Sigmoid colon (tissue), 6 donors: ENCODE measurements at regions not wholly inside any gene's neighbourhood (a gene's known extent, or its start where the extent isn't known, plus 50 kb on each side); places are given as distances from the start of the nearest gene placed in this dataset.

Experiments
- DNase-seq: peaks from one replicate; pipeline ENCODE4 v3.0.0-alpha.2; 2019
- H3K27ac ChIP-seq, 4 donors: fragments of 200-600 bp; sonication (generic); one replicate each; pipeline ENCODE4 v1.5.1; 2016 to 2019; ENCODE audit warnings: mild to moderate bottlenecking in 1 of 4
- H3K27me3 ChIP-seq, 3 donors: fragments of 200-600 bp; sonication (generic); one replicate each; pipeline ENCODE4 v1.5.1; 2019; ENCODE audit warnings: mild to moderate bottlenecking in 1 of 3
- H3K36me3 ChIP-seq, 4 donors: fragments of 200-600 bp; sonication (generic); one replicate each; pipeline ENCODE4 v1.5.1; 2016 to 2019
- H3K4me1 ChIP-seq, 4 donors: fragments of 200-600 bp; sonication (generic); one replicate each; pipeline ENCODE4 v1.5.1; 2017 to 2019
- H3K4me3 ChIP-seq, 4 donors: fragments of 200-600 bp; sonication (generic); one replicate each; pipeline ENCODE4 v1.5.1; 2017 to 2019; ENCODE audit warnings: mild to moderate bottlenecking in 2 of 4, moderate library complexity in 1 of 4
- H3K9me3 ChIP-seq, 4 donors: fragments of 200-600 bp in 3 of 4; sonication (generic) in 3 of 4; one replicate each; pipeline versions ENCODE4 v1.5.1 to v1.6.1; 2013 to 2019
- EP300 ChIP-seq, 4 donors: sonication (generic); formaldehyde crosslinking; IDR thresholded peaks; one replicate each; pipeline ENCODE4 v1.6.1; 2017; ENCODE audit warnings: antibody characterized with exemption in 4 of 4
- POLR2A ChIP-seq, 2 donors: fragments of 450-650 bp; IDR thresholded peaks; one replicate each; pipeline ENCODE4 v1.6.1; 2016; ENCODE audit warnings: antibody characterized with exemption in 2 of 2, mild to moderate bottlenecking in 2 of 2, moderate library complexity in 2 of 2
- POLR2AphosphoS5 ChIP-seq, 4 donors: sonication (generic); formaldehyde crosslinking; IDR thresholded peaks; one replicate each; pipeline ENCODE4 v1.6.1; 2017; ENCODE audit warnings: antibody characterized with exemption in 4 of 4
- WGBS, 2 donors: extraction: QIAGEN DNeasy Blood & Tissue Kit; methylation state at CpG; one replicate each; pipeline ENCODE4 v1.1.7; 2013; 5-methylcytosine and 5-hydroxymethylcytosine counted together
- intact Hi-C: fragments of 100-400 bp; cut with DNase I; formaldehyde crosslinking; loops from one replicate; pipeline ENCODE4 v1.15.1; 2023
- TF ChIP-seq, protein P1 (sequence below), 4 experiments: fragments of 450-650 bp in 3 of 4; fragments of 200-600 bp in 1 of 4; IDR thresholded peaks; one replicate each; pipeline ENCODE4 v1.5.1; 2016 to 2019; ENCODE audit warnings: antibody characterized with exemption in 4 of 4, mild to moderate bottlenecking in 3 of 4, moderate library complexity in 2 of 4
- donor health status: healthy with polysubstance abuse.
- donor health status: healthy.

DNA sequence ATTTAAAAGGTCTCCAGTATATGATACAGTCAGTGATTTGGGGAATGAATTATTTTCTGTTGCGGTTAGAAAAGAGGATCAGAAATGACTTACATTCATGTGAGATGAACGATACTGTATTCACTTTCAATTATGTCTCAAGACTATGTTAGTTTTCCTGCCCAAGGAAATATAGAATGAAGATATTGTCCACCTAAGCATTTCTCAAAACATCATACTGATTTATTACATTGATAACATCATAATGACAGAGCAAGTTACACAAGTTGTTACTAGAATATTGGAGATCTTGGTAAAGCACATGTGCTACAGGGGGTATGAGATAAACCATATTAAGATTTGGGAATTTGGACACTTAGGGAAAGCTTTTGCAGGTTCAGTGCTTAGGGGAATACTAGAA is 67.8 kb upstream of the OR9G4 start:
- no peak overlapping the region for H3K4me3 ChIP-seq
- H3K27me3 ChIP-seq, result no peaks in the 10 kb centered on the region
- H3K4me1 ChIP-seq, result no peaks in the 10 kb centered on the region
- H3K36me3 ChIP-seq, result no peaks in the 10 kb centered on the region
- 60 to 80% methylated on average over 2 of the region's 2 CpGs for WGBS, 2 donors
- intact Hi-C loops, result no loop called here
- no peak for DNase-seq
- no peak for TF ChIP-seq POLR2A (IDR thresholded peaks at IDR 0.05)
- no peak for TF ChIP-seq EP300 (IDR thresholded peaks at IDR 0.05)
- TF ChIP-seq, protein P1, sequence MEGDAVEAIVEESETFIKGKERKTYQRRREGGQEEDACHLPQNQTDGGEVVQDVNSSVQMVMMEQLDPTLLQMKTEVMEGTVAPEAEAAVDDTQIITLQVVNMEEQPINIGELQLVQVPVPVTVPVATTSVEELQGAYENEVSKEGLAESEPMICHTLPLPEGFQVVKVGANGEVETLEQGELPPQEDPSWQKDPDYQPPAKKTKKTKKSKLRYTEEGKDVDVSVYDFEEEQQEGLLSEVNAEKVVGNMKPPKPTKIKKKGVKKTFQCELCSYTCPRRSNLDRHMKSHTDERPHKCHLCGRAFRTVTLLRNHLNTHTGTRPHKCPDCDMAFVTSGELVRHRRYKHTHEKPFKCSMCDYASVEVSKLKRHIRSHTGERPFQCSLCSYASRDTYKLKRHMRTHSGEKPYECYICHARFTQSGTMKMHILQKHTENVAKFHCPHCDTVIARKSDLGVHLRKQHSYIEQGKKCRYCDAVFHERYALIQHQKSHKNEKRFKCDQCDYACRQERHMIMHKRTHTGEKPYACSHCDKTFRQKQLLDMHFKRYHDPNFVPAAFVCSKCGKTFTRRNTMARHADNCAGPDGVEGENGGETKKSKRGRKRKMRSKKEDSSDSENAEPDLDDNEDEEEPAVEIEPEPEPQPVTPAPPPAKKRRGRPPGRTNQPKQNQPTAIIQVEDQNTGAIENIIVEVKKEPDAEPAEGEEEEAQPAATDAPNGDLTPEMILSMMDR (IDR thresholded peaks at IDR 0.05), result no peak
- no peak for TF ChIP-seq POLR2AphosphoS5 (IDR thresholded peaks at IDR 0.05)
- no peaks in the 10 kb centered on the region for H3K9me3 ChIP-seq
- no peak overlapping the region for H3K27ac ChIP-seq

DNA sequence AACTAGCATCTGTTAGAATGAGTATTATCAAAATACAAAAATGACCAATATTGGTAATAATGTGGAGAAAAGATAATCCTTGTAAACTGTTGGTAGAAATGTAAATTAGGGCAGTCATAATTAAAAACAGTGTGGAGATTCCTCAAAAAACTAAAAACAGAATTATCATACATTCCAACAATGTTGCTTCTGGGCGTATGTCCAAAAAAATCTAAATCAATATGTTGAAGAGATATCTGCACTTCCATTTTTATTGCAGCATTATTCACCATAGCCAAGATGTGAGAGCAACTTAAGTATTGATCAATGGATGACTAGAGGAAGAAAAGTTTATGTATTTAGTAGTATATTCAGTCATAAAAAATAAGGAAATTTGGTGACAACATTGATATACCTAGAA is 59.8 kb upstream of the OR9G4 start:
- no peak for DNase-seq
- no peaks in the 10 kb centered on the region for H3K27me3 ChIP-seq
- H3K36me3 ChIP-seq, result no peaks in the 10 kb centered on the region
- no peak overlapping the region for H3K27ac ChIP-seq
- H3K4me3 ChIP-seq, result no peak overlapping the region
- no peaks in the 10 kb centered on the region for H3K4me1 ChIP-seq
- H3K9me3 ChIP-seq, result no peaks in the 10 kb centered on the region
- WGBS, 2 donors, result 70 to 94% methylated on average over 1 of the region's 1 CpG
- TF ChIP-seq POLR2A (IDR thresholded peaks at IDR 0.05) (no peak), POLR2AphosphoS5 (IDR thresholded peaks at IDR 0.05) (no peak), EP300 (IDR thresholded peaks at IDR 0.05) (no peak)
- TF ChIP-seq, protein P1 (IDR thresholded peaks at IDR 0.05), result no peak
- intact Hi-C loops, result no loop called here

DNA sequence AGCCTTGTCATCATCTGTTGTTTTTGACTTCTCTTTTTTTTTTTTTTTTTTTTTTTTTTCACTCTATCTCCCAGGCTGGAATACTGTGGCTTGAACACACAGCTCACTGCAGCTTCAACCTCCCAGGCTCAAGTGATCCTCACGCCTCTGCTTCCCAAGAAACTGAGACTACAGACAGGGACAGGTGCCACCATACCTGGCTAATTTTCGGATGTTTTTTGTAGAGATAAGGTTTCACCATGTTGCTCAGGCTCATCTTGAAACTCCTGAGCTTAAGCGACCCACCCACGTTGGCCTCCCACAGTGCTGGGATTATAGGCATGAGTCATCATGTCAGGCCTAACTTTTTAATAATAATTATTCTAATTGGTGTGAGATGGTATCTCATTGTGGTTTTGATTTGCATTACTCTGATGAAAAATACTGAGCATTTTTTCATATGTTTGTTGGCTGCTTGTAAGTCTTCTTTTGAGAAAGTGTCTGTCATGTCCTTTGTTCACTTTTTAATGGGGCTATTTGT is 51.3 kb upstream of the OR9G4 start:
- TF ChIP-seq POLR2AphosphoS5 (IDR thresholded peaks at IDR 0.05), result no peak
- TF ChIP-seq, protein P1 (IDR thresholded peaks at IDR 0.05), result no peak
- no peak overlapping the region for H3K27ac ChIP-seq
- H3K27me3 ChIP-seq, result no peaks in the 10 kb centered on the region
- H3K4me3 ChIP-seq, result no peak overlapping the region
- H3K4me1 ChIP-seq, result no peaks in the 10 kb centered on the region
- no peak for DNase-seq
- no peaks in the 10 kb centered on the region for H3K9me3 ChIP-seq
- intact Hi-C loops, result no loop called here
- WGBS, 2 donors, result 84% methylated on average over 4 of the region's 4 CpGs
- H3K36me3 ChIP-seq, result no peaks in the 10 kb centered on the region
